ENCODE measurements at regions not wholly inside any gene's neighbourhood (a gene's known extent, or its start where the extent isn't known, plus 50 kb on each side); places are given as distances from the start of the nearest gene placed in this dataset.

DNA sequence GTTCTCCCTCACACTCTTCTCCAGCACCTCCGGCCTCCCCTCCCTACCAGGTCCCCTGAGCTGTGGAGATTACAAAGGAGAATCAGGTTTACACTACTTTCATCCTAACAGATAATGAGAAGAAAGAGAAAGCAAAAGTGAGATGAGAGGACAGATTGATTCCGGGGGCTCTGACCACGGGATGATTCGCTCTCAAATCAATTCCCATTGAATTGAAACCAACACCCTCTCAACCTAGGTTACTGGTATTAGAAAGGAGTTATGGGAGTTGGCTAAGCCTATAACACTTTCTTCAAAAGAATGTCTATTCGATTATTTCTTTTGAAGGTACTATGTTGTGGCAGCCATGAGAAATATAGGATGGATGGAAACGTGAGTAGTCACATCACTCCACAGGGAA is 386.2 kb upstream of the TNP1 start:
- peak overlapping the region; percentile 15 for H3K4me2 ChIP-seq (ENCODE audit: control insufficient read depth, insufficient read depth)
- CTCF ChIA-PET: no interaction called here
- no peaks in the 10 kb centered on the region for H4K20me1 ChIP-seq (ENCODE audit: control insufficient read depth, insufficient read depth)
- no peaks in the 10 kb centered on the region for H3K79me2 ChIP-seq (ENCODE audit: control insufficient read depth, insufficient read depth, low read length)
- H2AFZ ChIP-seq (ENCODE audit: control insufficient read depth, low read depth, low read length): no peak overlapping the region
- intact Hi-C loops (cut with micrococcal nuclease; ENCODE audit: unreplicated experiment) (no loop called here), in situ Hi-C loops (cut with MboI) (no loop called here)
- 34% methylated on average over 6 of the region's 6 CpGs for WGBS (ENCODE audit: insufficient coverage, insufficient replicate concordance, low lambda C conversion rate, missing lambda C conversion rate)
- no peak for TF ChIP-seq SIX5 (IDR thresholded peaks at IDR 0.05; ENCODE audit: low read depth, low read length, severe bottlenecking)
- TF ChIP-seq GABPA (IDR thresholded peaks at IDR 0.05; ENCODE audit: low read depth): 0 out of 2 replicates have a peak, but pooled peaks have one; percentile 29
- TF ChIP-seq, protein P1, sequence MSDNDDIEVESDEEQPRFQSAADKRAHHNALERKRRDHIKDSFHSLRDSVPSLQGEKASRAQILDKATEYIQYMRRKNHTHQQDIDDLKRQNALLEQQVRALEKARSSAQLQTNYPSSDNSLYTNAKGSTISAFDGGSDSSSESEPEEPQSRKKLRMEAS (IDR thresholded peaks at IDR 0.05; ENCODE audit: low read depth, low read length): no peak
- TF ChIP-seq, protein P2, sequence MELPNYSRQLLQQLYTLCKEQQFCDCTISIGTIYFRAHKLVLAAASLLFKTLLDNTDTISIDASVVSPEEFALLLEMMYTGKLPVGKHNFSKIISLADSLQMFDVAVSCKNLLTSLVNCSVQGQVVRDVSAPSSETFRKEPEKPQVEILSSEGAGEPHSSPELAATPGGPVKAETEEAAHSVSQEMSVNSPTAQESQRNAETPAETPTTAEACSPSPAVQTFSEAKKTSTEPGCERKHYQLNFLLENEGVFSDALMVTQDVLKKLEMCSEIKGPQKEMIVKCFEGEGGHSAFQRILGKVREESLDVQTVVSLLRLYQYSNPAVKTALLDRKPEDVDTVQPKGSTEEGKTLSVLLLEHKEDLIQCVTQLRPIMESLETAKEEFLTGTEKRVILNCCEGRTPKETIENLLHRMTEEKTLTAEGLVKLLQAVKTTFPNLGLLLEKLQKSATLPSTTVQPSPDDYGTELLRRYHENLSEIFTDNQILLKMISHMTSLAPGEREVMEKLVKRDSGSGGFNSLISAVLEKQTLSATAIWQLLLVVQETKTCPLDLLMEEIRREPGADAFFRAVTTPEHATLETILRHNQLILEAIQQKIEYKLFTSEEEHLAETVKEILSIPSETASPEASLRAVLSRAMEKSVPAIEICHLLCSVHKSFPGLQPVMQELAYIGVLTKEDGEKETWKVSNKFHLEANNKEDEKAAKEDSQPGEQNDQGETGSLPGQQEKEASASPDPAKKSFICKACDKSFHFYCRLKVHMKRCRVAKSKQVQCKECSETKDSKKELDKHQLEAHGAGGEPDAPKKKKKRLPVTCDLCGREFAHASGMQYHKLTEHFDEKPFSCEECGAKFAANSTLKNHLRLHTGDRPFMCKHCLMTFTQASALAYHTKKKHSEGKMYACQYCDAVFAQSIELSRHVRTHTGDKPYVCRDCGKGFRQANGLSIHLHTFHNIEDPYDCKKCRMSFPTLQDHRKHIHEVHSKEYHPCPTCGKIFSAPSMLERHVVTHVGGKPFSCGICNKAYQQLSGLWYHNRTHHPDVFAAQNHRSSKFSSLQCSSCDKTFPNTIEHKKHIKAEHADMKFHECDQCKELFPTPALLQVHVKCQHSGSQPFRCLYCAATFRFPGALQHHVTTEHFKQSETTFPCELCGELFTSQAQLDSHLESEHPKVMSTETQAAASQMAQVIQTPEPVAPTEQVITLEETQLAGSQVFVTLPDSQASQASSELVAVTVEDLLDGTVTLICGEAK (IDR thresholded peaks at IDR 0.05; ENCODE audit: borderline replicate concordance): no peak
- no peak for TF ChIP-seq CTCF (IDR thresholded peaks at IDR 0.05 in 2 of 3, conservative IDR thresholded peaks at IDR 0.05 in 1 of 3; ENCODE audit: control insufficient read depth in 2 of 3, extremely low read depth in 1 of 3, insufficient read depth in 1 of 3, low read depth in 3 of 3, low read length in 3 of 3)
- no peak for TF ChIP-seq CREB1 (IDR thresholded peaks at IDR 0.05; ENCODE audit: low read depth)
- no peak overlapping the region for H3K4me3 ChIP-seq
- DNase-seq (ENCODE audit: low read depth, low spot score) (no peak), ATAC-seq (no peak), FAIRE-seq (no peak)
- H3K36me3 ChIP-seq (ENCODE audit: control insufficient read depth in 2 of 2, insufficient read depth in 2 of 2, low read length in 1 of 2): no peaks in the 10 kb centered on the region
- H3K9ac ChIP-seq (ENCODE audit: control insufficient read depth, insufficient read depth, low read length): no peak overlapping the region
- H3K27me3 ChIP-seq (replicated peaks in 1 of 2; ENCODE audit: control insufficient read depth in 2 of 2, insufficient read depth in 2 of 2, low read length in 1 of 2): no peaks in the 10 kb centered on the region
- no TSS peak for BruUV-seq (replicated peaks)
- POLR2A ChIA-PET: no interaction called here
- SMC1A ChIA-PET (ENCODE audit: uncharacterized antibody, unreplicated experiment): no interaction called here
- H3K9me3 ChIP-seq (replicated peaks; ENCODE audit: control insufficient read depth, insufficient read depth, low read length): no peaks in the 10 kb centered on the region
- RAD21 ChIA-PET (ENCODE audit: unreplicated experiment): no interaction called here
- H3K4me1 ChIP-seq (ENCODE audit: control insufficient read depth, insufficient read depth, low read length): peaks cover 16% of the 10 kb centered on the region
- H3K27ac ChIP-seq (ENCODE audit: control insufficient read depth, insufficient read depth): no peak overlapping the region

Data from GM12878 (cell line).